ENCODE measurements at regions not wholly inside any gene's neighbourhood (a gene's known extent, or its start where the extent isn't known, plus 50 kb on each side); places are given as distances from the start of the nearest gene placed in this dataset.
A peak's percentile ranks its signal among the peaks of the same experiment; 100 is the strongest.
"Not testable (repeated sequence)": the region's sequence is repeated elsewhere in the genome, so short reads cannot be mapped to it uniquely, and the experiment has no call there.

DNA sequence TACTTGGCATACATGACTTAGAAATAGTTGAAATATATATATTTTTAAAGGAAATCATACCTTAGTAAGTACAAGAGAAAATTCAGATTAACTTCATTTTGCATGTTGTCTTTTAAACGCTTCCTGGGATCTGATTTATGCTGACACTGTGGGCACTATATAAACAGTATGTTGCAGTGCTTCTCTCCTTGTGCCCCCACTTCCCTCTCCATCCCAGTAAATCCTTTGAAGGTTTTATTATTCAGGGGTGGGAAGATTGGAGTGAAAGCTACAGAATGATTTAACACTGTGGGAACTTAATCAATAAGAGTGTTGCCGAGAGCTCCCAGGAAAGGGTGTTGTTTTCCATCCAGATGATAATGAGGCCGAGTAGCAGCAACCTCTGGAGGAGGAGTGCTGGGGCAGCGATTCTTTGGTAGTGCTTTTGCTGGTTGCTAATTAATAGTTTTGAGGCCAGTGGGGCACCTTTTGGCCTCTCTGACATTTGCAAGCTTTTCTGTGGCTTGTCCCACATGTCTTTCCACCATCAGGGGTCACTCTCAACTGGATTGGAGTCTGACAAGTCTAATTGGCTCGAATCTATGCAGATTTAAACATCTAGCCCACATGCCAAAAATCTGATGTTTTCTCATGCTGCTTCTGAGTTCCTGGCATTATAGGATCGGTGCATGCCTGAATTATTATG is 183.0 kb upstream of the MMS22L start:
- H3K27me3 Mint-ChIP-seq = no peaks in the 10 kb centered on the region
- H3K4me3 Mint-ChIP-seq = no peak overlapping the region
- no peak overlapping the region for H3K27ac Mint-ChIP-seq
- H3K36me3 Mint-ChIP-seq = no peaks in the 10 kb centered on the region
- no peaks in the 10 kb centered on the region for H3K9me3 Mint-ChIP-seq
- no peaks in the 10 kb centered on the region for H3K4me1 Mint-ChIP-seq

- no peaks in the 10 kb centered on the region for H3K27me3 Mint-ChIP-seq
- no peaks in the 10 kb centered on the region for H3K9me3 Mint-ChIP-seq
- no peak overlapping the region for H3K4me3 Mint-ChIP-seq
- no peaks in the 10 kb centered on the region for H3K4me1 Mint-ChIP-seq
- no peaks in the 10 kb centered on the region for H3K36me3 Mint-ChIP-seq
- no peak overlapping the region for H3K27ac Mint-ChIP-seq
Measured at GRCh38 chr6:97468981-97469380, 186.0 kb upstream of the MMS22L start.

DNA sequence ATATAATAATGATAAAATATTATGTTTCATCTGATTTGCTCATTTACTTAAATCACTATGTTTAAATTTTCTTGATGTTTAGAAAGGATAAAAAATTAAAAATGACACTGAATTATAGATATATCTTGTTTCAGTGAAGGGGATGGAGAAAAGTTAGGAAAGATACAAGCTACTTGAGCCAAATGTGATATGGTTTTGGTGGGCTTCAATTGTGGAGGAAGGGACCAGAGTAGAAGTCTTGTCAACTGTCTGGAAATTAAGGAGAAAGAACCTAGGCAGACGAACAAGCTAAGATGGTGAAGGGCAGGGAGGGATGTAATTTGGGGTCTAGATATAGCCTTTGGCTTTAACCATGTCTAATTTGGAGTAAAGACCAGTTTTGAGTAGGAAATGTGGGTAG is 186.4 kb upstream of the MMS22L start:
- no peaks in the 10 kb centered on the region for H3K4me1 Mint-ChIP-seq
- no peaks in the 10 kb centered on the region for H3K36me3 Mint-ChIP-seq
- H3K9me3 Mint-ChIP-seq = no peaks in the 10 kb centered on the region
- no peak overlapping the region for H3K27ac Mint-ChIP-seq
- no peak overlapping the region for H3K4me3 Mint-ChIP-seq
- H3K27me3 Mint-ChIP-seq = no peaks in the 10 kb centered on the region

DNA sequence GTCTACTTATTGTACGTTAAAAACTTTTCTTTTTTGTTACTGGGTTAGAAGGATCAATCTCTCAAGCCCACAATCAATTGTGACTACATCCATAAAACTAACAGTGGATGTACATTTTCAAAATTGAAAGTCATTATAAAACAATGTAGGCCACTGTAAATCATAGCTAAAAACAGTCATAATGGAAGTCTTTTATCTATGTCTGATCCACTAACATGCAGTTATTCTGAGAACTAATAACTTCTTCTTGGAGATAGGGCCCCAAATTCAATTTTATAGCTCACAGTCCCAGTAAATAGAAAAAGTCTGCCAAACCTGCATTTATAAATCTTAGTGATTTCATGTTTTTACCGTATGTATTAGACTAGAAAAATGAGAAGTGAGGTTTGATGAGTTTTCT is 187.3 kb upstream of the MMS22L start:
- no peak overlapping the region for H3K4me3 Mint-ChIP-seq
- no peaks in the 10 kb centered on the region for H3K36me3 Mint-ChIP-seq
- H3K27me3 Mint-ChIP-seq = no peaks in the 10 kb centered on the region
- H3K4me1 Mint-ChIP-seq = no peaks in the 10 kb centered on the region
- H3K27ac Mint-ChIP-seq = no peak overlapping the region
- no peaks in the 10 kb centered on the region for H3K9me3 Mint-ChIP-seq

GRCh38 chr6:97473979-97474378 is 191.0 kb upstream of the MMS22L start:
- Mint-ChIP-seq H3K9me3 (no peaks in the 10 kb centered on the region), H3K4me1 (no peaks in the 10 kb centered on the region), H3K4me3 (no peak overlapping the region), H3K27me3 (no peaks in the 10 kb centered on the region), H3K36me3 (no peaks in the 10 kb centered on the region), H3K27ac (no peak overlapping the region)

DNA sequence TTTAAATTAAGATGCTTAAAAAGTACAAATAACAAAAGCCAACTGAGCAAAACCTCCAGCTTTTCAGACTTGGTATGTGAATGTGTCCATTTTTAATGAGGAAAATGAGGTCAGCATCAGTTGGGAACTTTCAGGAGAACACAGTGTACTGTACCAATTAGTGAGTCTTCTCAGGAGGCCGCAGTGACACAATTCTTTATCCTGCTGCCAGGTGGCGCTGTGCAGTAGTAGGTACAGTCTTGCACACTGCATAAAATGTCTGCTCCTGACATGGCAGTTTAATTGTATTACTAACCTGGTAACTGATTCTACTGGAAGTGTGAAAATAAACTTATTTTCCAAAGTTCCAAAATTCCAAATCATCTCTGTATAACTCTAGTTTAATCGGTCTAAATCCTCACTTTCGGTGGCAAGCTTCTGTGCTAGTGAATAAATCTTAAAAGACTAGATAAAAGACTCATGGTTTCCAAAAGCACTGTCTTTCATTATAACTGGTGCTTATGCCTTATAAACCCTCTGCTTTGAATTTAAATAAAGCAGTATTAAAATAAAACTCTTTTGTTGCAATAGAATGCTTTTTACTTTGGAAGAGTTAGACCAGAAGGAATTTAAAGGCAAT is 214.8 kb upstream of the MMS22L start:
- Mint-ChIP-seq H3K27me3 (no peaks in the 10 kb centered on the region), H3K4me3 (no peak overlapping the region), H3K4me1 (peaks cover 0 to 1% (median 0%) of the 10 kb centered on the region in 3 donors), H3K36me3 (no peaks in the 10 kb centered on the region), H3K9me3 (no peaks in the 10 kb centered on the region), H3K27ac (no peak overlapping the region)

GRCh38 chr6:97501853-97502252 is 218.8 kb upstream of the MMS22L start:
- no peaks in the 10 kb centered on the region for H3K9me3 Mint-ChIP-seq
- no peak overlapping the region for H3K27ac Mint-ChIP-seq
- no peak overlapping the region for H3K4me3 Mint-ChIP-seq
- H3K36me3 Mint-ChIP-seq = no peaks in the 10 kb centered on the region
- peaks cover 1% of the 10 kb centered on the region for H3K27me3 Mint-ChIP-seq
- peaks cover 0 to 1% (median 0%) of the 10 kb centered on the region in 3 donors for H3K4me1 Mint-ChIP-seq

DNA sequence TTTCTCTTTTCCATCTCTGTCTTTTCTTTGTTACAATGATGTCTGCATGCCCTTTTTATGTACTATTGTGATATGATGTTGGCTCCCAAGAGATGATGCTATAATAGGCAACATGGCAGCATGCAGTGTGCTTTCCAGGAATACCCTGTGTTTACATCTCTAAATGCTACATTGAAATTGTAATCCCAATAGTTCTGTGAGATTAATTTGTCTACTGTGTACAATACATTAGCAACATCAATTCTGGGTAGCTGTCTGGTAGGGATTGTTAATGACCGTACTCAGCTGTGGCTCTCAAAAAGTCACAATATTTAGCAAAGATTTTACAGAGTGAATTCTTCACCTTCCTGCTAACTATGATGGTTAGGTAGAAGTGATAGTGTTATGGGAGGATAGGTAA is 225.6 kb upstream of the MMS22L start:
- Mint-ChIP-seq H3K4me3 (no peak overlapping the region), H3K27ac (no peak overlapping the region), H3K4me1 (no peaks in the 10 kb centered on the region), H3K27me3 (peaks cover 6% of the 10 kb centered on the region), H3K9me3 (no peaks in the 10 kb centered on the region), H3K36me3 (no peaks in the 10 kb centered on the region)

DNA sequence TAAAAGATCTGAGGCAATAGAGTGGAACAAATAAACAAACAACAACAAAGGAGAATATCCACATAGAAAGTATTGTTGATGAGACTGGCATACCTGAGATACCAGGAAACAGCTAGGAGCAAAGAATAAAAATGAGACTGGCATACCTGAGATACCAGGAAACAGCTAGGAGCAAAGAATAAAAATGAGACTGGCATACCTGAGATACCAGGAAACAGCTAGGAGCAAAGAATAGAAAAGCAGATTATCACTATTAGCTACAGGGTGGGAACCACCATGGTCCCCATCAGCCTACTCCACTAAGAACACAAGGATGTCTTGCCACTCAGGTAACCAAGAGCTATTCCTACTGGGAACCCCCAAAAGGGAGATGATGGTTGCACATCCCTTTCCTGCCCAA is 230.2 kb upstream of the MMS22L start:
- H3K36me3 Mint-ChIP-seq, H3K27me3 Mint-ChIP-seq, H3K4me1 Mint-ChIP-seq, H3K9me3 Mint-ChIP-seq, H3K27ac Mint-ChIP-seq, H3K4me3 Mint-ChIP-seq: not testable (repeated sequence)

DNA sequence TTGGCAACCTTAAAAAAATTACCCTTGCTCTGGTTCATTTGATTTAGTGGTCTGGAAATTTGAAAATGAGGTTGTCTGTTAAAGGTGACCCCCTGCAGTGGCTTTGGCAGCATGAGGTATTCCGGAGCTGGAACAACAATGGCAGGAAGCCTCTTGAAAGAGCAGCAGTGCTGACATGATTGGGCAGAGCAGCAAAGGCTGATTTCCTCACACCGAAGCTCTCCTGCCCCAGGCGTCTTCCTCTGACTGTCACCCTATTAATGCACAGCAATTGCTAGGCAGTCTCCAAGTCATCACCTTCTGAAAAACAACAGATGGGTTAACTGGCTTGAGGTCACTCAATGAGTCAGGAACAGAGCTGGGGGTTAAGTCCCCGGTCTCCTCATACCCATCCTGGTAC is 241.8 kb upstream of the MMS22L start:
- Mint-ChIP-seq H3K36me3 (no peaks in the 10 kb centered on the region), H3K27me3 (no peaks in the 10 kb centered on the region), H3K9me3 (peaks cover 0 to 2% (median 2%) of the 10 kb centered on the region in 3 donors), H3K4me1 (no peaks in the 10 kb centered on the region), H3K27ac (no peak overlapping the region), H3K4me3 (no peak overlapping the region)

GRCh38 chr6:97535800-97536199 is 252.8 kb upstream of the MMS22L start:
- Mint-ChIP-seq H3K36me3 (no peaks in the 10 kb centered on the region), H3K4me3 (no peak overlapping the region), H3K4me1 (no peaks in the 10 kb centered on the region), H3K27ac (no peak overlapping the region), H3K9me3 (peaks cover 0 to 4% (median 0%) of the 10 kb centered on the region in 3 donors), H3K27me3 (peaks cover 2% of the 10 kb centered on the region)

DNA sequence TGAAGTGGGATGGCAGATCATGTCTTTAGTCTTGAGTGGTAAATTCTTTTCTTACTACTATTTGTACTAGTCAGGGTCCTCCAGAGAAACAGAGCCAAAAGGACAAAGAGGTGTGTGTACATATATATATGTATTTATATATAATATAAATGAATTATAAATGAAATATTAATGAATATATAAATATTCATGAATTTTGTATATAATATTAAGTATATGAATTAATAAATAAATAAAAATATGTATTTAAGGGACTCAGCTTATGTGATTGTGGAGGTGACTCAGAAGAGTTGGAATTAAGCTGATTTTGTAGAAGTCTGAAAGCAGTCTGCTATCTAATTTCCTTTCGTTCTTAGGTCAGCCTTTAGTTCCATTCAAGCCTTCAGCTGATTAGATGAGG is 265.3 kb upstream of the MMS22L start:
- Mint-ChIP-seq H3K4me3 (no peak overlapping the region), H3K9me3 (peaks cover 0 to 2% (median under 1%) of the 10 kb centered on the region in 3 donors), H3K4me1 (no peaks in the 10 kb centered on the region), H3K36me3 (no peaks in the 10 kb centered on the region), H3K27ac (no peak overlapping the region), H3K27me3 (no peaks in the 10 kb centered on the region)

DNA sequence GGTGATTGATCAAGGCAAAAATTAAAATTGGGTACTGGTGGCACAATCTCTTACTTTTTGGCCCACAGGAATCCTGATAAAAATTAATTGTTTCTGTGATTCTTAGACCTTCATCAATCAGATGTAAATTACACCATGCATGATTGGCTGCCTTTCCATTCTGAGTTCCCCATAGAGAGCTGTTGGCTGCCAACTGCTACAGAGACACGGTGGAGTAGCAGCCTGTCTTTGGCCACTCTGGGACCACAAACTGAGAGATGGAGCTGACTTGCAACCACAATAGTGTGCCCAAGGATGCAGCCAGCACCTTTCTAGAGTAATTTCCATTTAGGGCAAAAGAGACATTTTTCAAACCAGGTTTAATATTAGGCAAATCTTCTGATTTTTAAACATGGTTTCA is 274.3 kb upstream of the MMS22L start:
- H3K27me3 Mint-ChIP-seq = no peaks in the 10 kb centered on the region
- no peak overlapping the region for H3K4me3 Mint-ChIP-seq
- H3K27ac Mint-ChIP-seq = peak overlapping the region in 1 of 3 donors; percentile 8
- H3K36me3 Mint-ChIP-seq = no peaks in the 10 kb centered on the region
- H3K9me3 Mint-ChIP-seq = no peaks in the 10 kb centered on the region
- no peaks in the 10 kb centered on the region for H3K4me1 Mint-ChIP-seq

DNA sequence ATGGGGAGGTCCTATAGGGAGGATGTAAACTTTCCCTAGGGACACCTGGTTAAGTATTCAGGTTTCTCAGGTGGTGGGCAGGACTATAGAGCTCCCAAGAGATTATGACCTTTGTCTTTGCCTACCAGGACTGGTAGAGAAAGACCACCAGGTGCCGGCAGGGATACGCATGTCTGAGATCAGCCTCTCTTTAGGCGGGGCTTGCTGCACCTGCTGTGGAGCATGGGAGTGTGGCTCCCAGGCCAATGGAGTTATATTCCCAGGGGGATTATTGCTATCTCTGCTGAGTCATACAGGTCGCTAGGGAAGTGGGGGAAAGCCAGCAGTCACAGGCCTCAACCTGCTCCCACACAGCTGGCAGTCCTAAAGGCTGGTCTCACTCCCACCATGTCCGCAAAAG is 280.5 kb upstream of the MMS22L start:
- H3K9me3 Mint-ChIP-seq = peaks cover 0 to 3% (median 2%) of the 10 kb centered on the region in 3 donors
- no peaks in the 10 kb centered on the region for H3K4me1 Mint-ChIP-seq
- H3K27ac Mint-ChIP-seq = no peak overlapping the region
- H3K27me3 Mint-ChIP-seq = no peaks in the 10 kb centered on the region
- no peaks in the 10 kb centered on the region for H3K36me3 Mint-ChIP-seq
- H3K4me3 Mint-ChIP-seq = no peak overlapping the region

DNA sequence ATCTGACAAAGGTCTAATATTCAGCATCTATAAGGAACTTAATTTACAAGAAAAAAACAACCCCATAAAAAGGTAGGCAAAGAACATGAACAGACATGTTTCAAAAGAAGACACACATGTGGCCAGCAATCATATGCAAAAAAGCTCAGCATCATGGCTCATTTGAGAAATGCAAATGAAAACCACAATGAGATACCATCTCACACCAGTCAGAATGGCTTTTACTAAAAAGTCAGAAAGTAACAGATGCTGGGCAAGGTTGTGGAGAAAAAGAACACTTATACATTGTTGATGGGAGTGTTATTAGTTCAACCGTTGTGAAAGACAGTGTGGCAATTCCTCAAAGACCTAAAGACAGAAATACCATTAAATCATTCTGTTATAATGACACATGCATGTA is 289.9 kb upstream of the MMS22L start:
- Mint-ChIP-seq H3K36me3 (no peaks in the 10 kb centered on the region), H3K9me3 (peaks cover 0 to 3% (median 0%) of the 10 kb centered on the region in 3 donors), H3K4me1 (no peaks in the 10 kb centered on the region), H3K27ac (peak overlapping the region in 1 of 3 donors; percentile 17), H3K4me3 (no peak overlapping the region), H3K27me3 (no peaks in the 10 kb centered on the region)

DNA sequence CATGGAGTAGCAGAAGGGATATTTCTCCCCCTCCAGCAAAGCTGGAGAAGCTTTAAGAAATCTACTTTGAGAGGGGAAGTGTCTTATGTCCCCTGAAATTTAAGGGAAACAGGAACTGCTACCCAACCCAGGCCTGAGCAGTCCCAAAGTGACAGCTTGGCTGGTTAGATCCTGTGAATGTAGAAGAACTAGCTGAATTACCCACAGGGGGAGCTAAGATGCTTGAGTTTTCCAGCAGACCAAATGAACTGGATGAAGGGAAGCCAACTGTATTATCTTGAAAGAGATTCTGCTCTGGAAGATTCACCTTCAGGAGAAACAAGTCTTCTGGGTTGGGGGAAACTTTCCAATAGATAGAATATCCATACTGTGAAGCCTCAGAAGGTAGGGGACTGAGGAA is 303.3 kb upstream of the MMS22L start:
- Mint-ChIP-seq H3K27ac (no peak overlapping the region), H3K9me3 (no peaks in the 10 kb centered on the region), H3K4me3 (no peak overlapping the region), H3K4me1 (no peaks in the 10 kb centered on the region), H3K27me3 (peaks cover 4% of the 10 kb centered on the region), H3K36me3 (no peaks in the 10 kb centered on the region)
